Fibroblast of lung (primary cell): ENCODE measurements at regions not wholly inside any gene's neighbourhood (a gene's known extent, or its start where the extent isn't known, plus 50 kb on each side); places are given as distances from the start of the nearest gene placed in this dataset.

Experiments
- DNase-seq, 2 donors: peaks; one replicate each; pipeline versions ENCODE4 v3.0.0 to v3.0.0-alpha.2; 2010; ENCODE audit warnings: low read depth in 2 of 2
- H2AFZ ChIP-seq: 2 replicates; pipeline ENCODE4 v1.5.1; 2012; ENCODE audit warnings: low read length, control low read depth, inconsistent platforms
- H3K27ac ChIP-seq: 2 replicates; pipeline ENCODE4 v1.5.1; 2011; ENCODE audit warnings: low read length, control low read depth; ENCODE audit not compliant: insufficient read depth
- H3K27me3 ChIP-seq: 2 replicates; pipeline ENCODE4 v1.5.1; 2011; ENCODE audit warnings: mild to moderate bottlenecking, low read length; ENCODE audit not compliant: control insufficient read depth, insufficient read depth
- H3K36me3 ChIP-seq: 2 replicates; pipeline ENCODE4 v1.5.1; 2011; ENCODE audit warnings: low read length; ENCODE audit not compliant: control insufficient read depth, insufficient read depth
- H3K4me1 ChIP-seq: 2 replicates; pipeline ENCODE4 v1.5.1; 2011; ENCODE audit warnings: low read length; ENCODE audit not compliant: control insufficient read depth, insufficient read depth; ENCODE audit errors: extremely low read depth
- H3K4me2 ChIP-seq: 2 replicates; pipeline ENCODE4 v1.5.1; 2011; ENCODE audit warnings: low read length, control low read depth; ENCODE audit not compliant: insufficient read depth; ENCODE audit errors: extremely low read depth
- H3K4me3 ChIP-seq, 4 experiments: fragments of 200-600 bp in 1 of 4; sonication (generic) in 1 of 4; replicated peaks in 1 of 4; 2 replicates each; pipeline ENCODE4 v1.5.1; 2011 to 2016; ENCODE audit warnings: low read length in 4 of 4, low read depth in 3 of 4, mild to moderate bottlenecking in 3 of 4, control low read depth in 2 of 4, inconsistent platforms in 1 of 4, mixed read lengths in 1 of 4; ENCODE audit not compliant: insufficient read depth in 1 of 4; ENCODE audit errors: control extremely low read depth in 1 of 4
- H3K79me2 ChIP-seq: 2 replicates; pipeline ENCODE4 v1.5.1; 2012; ENCODE audit warnings: mild to moderate bottlenecking, low read length, inconsistent platforms; ENCODE audit not compliant: control insufficient read depth, insufficient read depth
- H3K9ac ChIP-seq: 2 replicates; pipeline ENCODE4 v1.5.1; 2011; ENCODE audit warnings: mild to moderate bottlenecking, low read length, control low read depth; ENCODE audit not compliant: insufficient read depth
- H3K9me3 ChIP-seq: 2 replicates; pipeline ENCODE4 v1.5.1; 2012; ENCODE audit warnings: low read depth, low read length; ENCODE audit not compliant: control insufficient read depth, insufficient read depth
- H4K20me1 ChIP-seq: 2 replicates; pipeline ENCODE4 v1.5.1; 2011; ENCODE audit warnings: low read length; ENCODE audit not compliant: control insufficient read depth, insufficient read depth; ENCODE audit errors: extremely low read depth
- CTCF ChIP-seq, 2 donors: IDR thresholded peaks in 1 of 2; conservative IDR thresholded peaks in 1 of 2; 1 replicate in 1 of 2; 2 replicates in 1 of 2; pipeline ENCODE4 v1.5.1; 2011 to 2012; ENCODE audit warnings: low read length in 2 of 2, control low read depth in 1 of 2, inconsistent platforms in 1 of 2, low read depth in 1 of 2, mild to moderate bottlenecking in 1 of 2
- EZH2 ChIP-seq: IDR thresholded peaks from 2 replicates; pipeline ENCODE4 v1.5.1; 2012; ENCODE audit warnings: low read length, control low read depth, mild to moderate bottlenecking; ENCODE audit errors: missing control alignments

GRCh38 chr14:83746336-83746735 lies 1783.6 kb upstream of the FLRT2 start:
- no peak overlapping the region for H3K9ac ChIP-seq
- H3K79me2 ChIP-seq: no peaks in the 10 kb centered on the region
- no peaks in the 10 kb centered on the region for H3K4me1 ChIP-seq
- no peaks in the 10 kb centered on the region for H3K36me3 ChIP-seq
- H3K4me2 ChIP-seq: no peak overlapping the region
- no peak overlapping the region for H3K4me3 ChIP-seq
- DNase-seq: no peak
- TF ChIP-seq EZH2 (no peak), CTCF (conservative IDR thresholded peaks at IDR 0.05 in 1 of 2, IDR thresholded peaks at IDR 0.05 in 1 of 2; ENCODE audit: low read depth in 1 of 2, low read length in 2 of 2) (no peak)
- H3K27me3 ChIP-seq: no peaks in the 10 kb centered on the region
- no peaks in the 10 kb centered on the region for H3K9me3 ChIP-seq
- no peak overlapping the region for H3K27ac ChIP-seq
- no peak overlapping the region for H2AFZ ChIP-seq
- no peaks in the 10 kb centered on the region for H4K20me1 ChIP-seq

- no peaks in the 10 kb centered on the region for H3K36me3 ChIP-seq
- no peaks in the 10 kb centered on the region for H3K9me3 ChIP-seq
- no peak for TF ChIP-seq EZH2
- no peak for TF ChIP-seq CTCF (conservative IDR thresholded peaks at IDR 0.05 in 1 of 2, IDR thresholded peaks at IDR 0.05 in 1 of 2; ENCODE audit: low read depth in 1 of 2, low read length in 2 of 2)
- H3K4me3 ChIP-seq: no peak overlapping the region
- peak overlapping the region; percentile 4 for H3K4me2 ChIP-seq
- H4K20me1 ChIP-seq: no peaks in the 10 kb centered on the region
- no peak overlapping the region for H3K27ac ChIP-seq
- no peaks in the 10 kb centered on the region for H3K79me2 ChIP-seq
- H3K27me3 ChIP-seq: no peaks in the 10 kb centered on the region
- no peak overlapping the region for H2AFZ ChIP-seq
- no peaks in the 10 kb centered on the region for H3K4me1 ChIP-seq
- peak; percentile 6 to 61 for DNase-seq
- no peak overlapping the region for H3K9ac ChIP-seq
These were observed 1772.0 kb upstream of the FLRT2 start for GRCh38 chr14:83757916-83758315.

- no peaks in the 10 kb centered on the region for H3K4me1 ChIP-seq
- no peaks in the 10 kb centered on the region for H3K79me2 ChIP-seq
- no peak overlapping the region for H3K9ac ChIP-seq
- H3K36me3 ChIP-seq: no peaks in the 10 kb centered on the region
- H3K4me3 ChIP-seq: no peak overlapping the region
- no peak for DNase-seq
- no peak overlapping the region for H3K27ac ChIP-seq
- TF ChIP-seq EZH2: no peak
- TF ChIP-seq CTCF (conservative IDR thresholded peaks at IDR 0.05 in 1 of 2, IDR thresholded peaks at IDR 0.05 in 1 of 2; ENCODE audit: low read depth in 1 of 2, low read length in 2 of 2): no peak
- H3K27me3 ChIP-seq: no peaks in the 10 kb centered on the region
- H4K20me1 ChIP-seq: no peaks in the 10 kb centered on the region
- H3K9me3 ChIP-seq: no peaks in the 10 kb centered on the region
- no peak overlapping the region for H3K4me2 ChIP-seq
- no peak overlapping the region for H2AFZ ChIP-seq
These were observed 1765.0 kb upstream of the FLRT2 start for GRCh38 chr14:83764656-83765599.
